Osteoblast (primary cell): ENCODE measurements at regions not wholly inside any gene's neighbourhood (a gene's known extent, or its start where the extent isn't known, plus 50 kb on each side); places are given as distances from the start of the nearest gene placed in this dataset.

Experiments used
- DNase-seq: peaks from one replicate; pipeline ENCODE4 v3.0.0; 2011; ENCODE audit warnings: low spot score, mixed read lengths; ENCODE audit not compliant: insufficient read length; ENCODE audit errors: missing footprints
- H2AFZ ChIP-seq: 2 replicates; pipeline ENCODE4 v1.6.0; 2011; ENCODE audit warnings: mild to moderate bottlenecking, low read length
- H3K27ac ChIP-seq: 2 replicates; pipeline ENCODE4 v1.5.1; 2011; ENCODE audit warnings: mild to moderate bottlenecking, low read depth, low read length, moderate library complexity
- H3K27me3 ChIP-seq: 2 replicates; pipeline ENCODE4 v1.6.0; 2012; ENCODE audit warnings: mild to moderate bottlenecking, control low read depth, inconsistent platforms, low read length, moderate library complexity; ENCODE audit not compliant: insufficient read depth
- H3K36me3 ChIP-seq: 2 replicates; pipeline ENCODE4 v1.5.1; 2011; ENCODE audit warnings: mild to moderate bottlenecking, low read length, control low read depth, moderate library complexity; ENCODE audit not compliant: insufficient read depth
- H3K4me1 ChIP-seq: 2 replicates; pipeline ENCODE4 v1.5.1; 2011; ENCODE audit warnings: mild to moderate bottlenecking, low read length, control low read depth, moderate library complexity; ENCODE audit not compliant: insufficient read depth
- H3K4me2 ChIP-seq: 2 replicates; pipeline ENCODE4 v1.6.0; 2011; ENCODE audit warnings: mild to moderate bottlenecking, low read length; ENCODE audit not compliant: insufficient read depth
- H3K4me3 ChIP-seq: fragments of 200-600 bp; sonication (generic); 3 replicates; pipeline ENCODE4 v1.5.1; 2012; ENCODE audit warnings: mild to moderate bottlenecking, low read length, inconsistent platforms; ENCODE audit not compliant: insufficient read depth
- H3K79me2 ChIP-seq: 2 replicates; pipeline ENCODE4 v1.6.0; 2012; ENCODE audit warnings: mild to moderate bottlenecking, low read length, control low read depth, inconsistent platforms; ENCODE audit not compliant: insufficient read depth
- H3K9me3 ChIP-seq: 2 replicates; pipeline ENCODE4 v1.5.1; 2011; ENCODE audit warnings: low read depth, low read length, control low read depth
- H4K20me1 ChIP-seq: 2 replicates; pipeline ENCODE4 v1.6.0; 2012; ENCODE audit warnings: mild to moderate bottlenecking, low read length, control low read depth; ENCODE audit not compliant: insufficient read depth
- CTCF ChIP-seq: IDR thresholded peaks from 2 replicates; pipeline ENCODE4 v1.5.1; 2011; ENCODE audit warnings: mild to moderate bottlenecking, low read depth, low read length, moderate library complexity; ENCODE audit errors: extremely low read depth

- Histone ChIP-seq H3K36me3 (no peaks in the 10 kb centered on the region), H3K27me3 (peaks cover 14% of the 10 kb centered on the region), H3K4me2 (no peak overlapping the region), H3K4me1 (no peaks in the 10 kb centered on the region), H3K79me2 (no peaks in the 10 kb centered on the region), H3K9me3 (no peaks in the 10 kb centered on the region), H4K20me1 (no peaks in the 10 kb centered on the region), H3K27ac (no peak overlapping the region), H2AFZ (no peak overlapping the region), H3K4me3 (no peak overlapping the region)
- peak; percentile 25 for DNase-seq
- no peak for TF ChIP-seq CTCF
Observed at GRCh38 chr11:57094181-57094935, 87.4 kb upstream of the LRRC55 start.

DNA sequence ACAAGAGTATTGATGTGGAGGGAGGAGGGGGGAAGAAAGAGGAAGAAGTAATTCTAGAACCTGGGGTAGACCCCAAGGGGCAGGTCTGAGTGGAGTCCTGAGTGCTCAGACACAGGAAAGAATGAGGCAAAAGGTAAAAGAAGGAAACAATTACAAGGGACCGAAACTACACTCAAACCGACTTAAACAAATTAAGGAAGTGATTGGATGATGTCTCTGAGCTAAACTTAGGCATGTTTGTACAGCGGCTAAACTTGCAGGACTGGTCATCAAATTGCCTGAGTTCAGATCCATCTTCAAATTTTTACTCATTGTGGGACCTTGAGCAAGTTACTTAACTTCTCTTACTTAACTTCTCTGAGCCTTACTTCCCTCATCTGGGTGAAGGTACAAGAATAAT lies 86.3 kb upstream of the LRRC55 start:
- H3K27me3 ChIP-seq = peaks cover 14% of the 10 kb centered on the region
- no peaks in the 10 kb centered on the region for H3K36me3 ChIP-seq
- H3K4me3 ChIP-seq = no peak overlapping the region
- no peak overlapping the region for H2AFZ ChIP-seq
- H3K9me3 ChIP-seq = no peaks in the 10 kb centered on the region
- H3K4me1 ChIP-seq = no peaks in the 10 kb centered on the region
- no peak for TF ChIP-seq CTCF
- no peaks in the 10 kb centered on the region for H3K79me2 ChIP-seq
- no peak for DNase-seq
- H3K4me2 ChIP-seq = no peak overlapping the region
- no peaks in the 10 kb centered on the region for H4K20me1 ChIP-seq
- H3K27ac ChIP-seq = no peak overlapping the region

- no peaks in the 10 kb centered on the region for H3K79me2 ChIP-seq
- no peaks in the 10 kb centered on the region for H3K9me3 ChIP-seq
- no peak overlapping the region for H2AFZ ChIP-seq
- no peak for DNase-seq
- H4K20me1 ChIP-seq = no peaks in the 10 kb centered on the region
- H3K4me2 ChIP-seq = no peak overlapping the region
- no peaks in the 10 kb centered on the region for H3K4me1 ChIP-seq
- H3K27me3 ChIP-seq = peaks cover 9% of the 10 kb centered on the region
- no peak for TF ChIP-seq CTCF
- H3K27ac ChIP-seq = no peak overlapping the region
- no peaks in the 10 kb centered on the region for H3K36me3 ChIP-seq
- no peak overlapping the region for H3K4me3 ChIP-seq
Observed at GRCh38 chr11:57095896-57096295, 85.9 kb upstream of the LRRC55 start.

DNA sequence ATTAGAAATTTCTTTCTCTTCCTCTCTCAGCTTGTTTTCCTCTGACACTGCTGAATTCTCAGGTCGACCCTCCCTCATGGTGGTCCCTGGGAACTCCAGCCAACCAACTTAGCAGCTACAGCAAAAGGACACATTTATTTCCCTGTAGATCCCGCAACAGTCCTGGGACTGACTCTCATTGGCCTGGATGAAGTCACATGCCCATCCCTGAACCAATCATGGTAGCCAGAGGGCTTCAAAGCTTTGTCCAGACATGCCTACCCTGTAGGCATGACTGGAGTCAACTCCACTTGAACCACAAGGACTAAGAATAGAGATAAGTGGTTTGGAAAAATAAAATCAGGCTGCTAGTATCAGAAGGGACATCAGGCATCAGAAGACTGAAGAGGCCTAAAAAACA lies 84.6 kb upstream of the LRRC55 start:
- Histone ChIP-seq H3K4me1 (no peaks in the 10 kb centered on the region), H3K27me3 (no peaks in the 10 kb centered on the region), H3K27ac (no peak overlapping the region), H3K79me2 (no peaks in the 10 kb centered on the region), H3K4me3 (no peak overlapping the region), H4K20me1 (no peaks in the 10 kb centered on the region), H3K36me3 (no peaks in the 10 kb centered on the region), H3K4me2 (no peak overlapping the region), H2AFZ (no peak overlapping the region), H3K9me3 (no peaks in the 10 kb centered on the region)
- DNase-seq = no peak
- no peak for TF ChIP-seq CTCF
